DOHH2 (cell line): ENCODE measurements at regions not wholly inside any gene's neighbourhood (a gene's known extent, or its start where the extent isn't known, plus 50 kb on each side); places are given as distances from the start of the nearest gene placed in this dataset.

ENCODE experiments used
- H3F3A ChIP-seq: fragments of 200-600 bp; sonication (generic), shearing (Covaris generic); 2 replicates; pipeline ENCODE4 v1.6.0; 2016; ENCODE audit warnings: antibody characterized with exemption, mild to moderate bottlenecking; ENCODE audit not compliant: control insufficient read depth, insufficient read depth
- H3K27ac ChIP-seq: fragments of 200-600 bp; sonication (generic); 2 replicates; pipeline ENCODE4 v1.5.1; 2014; ENCODE audit warnings: low read depth, mild to moderate bottlenecking, low read length, moderate library complexity
- H3K27me3 ChIP-seq: fragments of 200-600 bp; sonication (generic); 2 replicates; pipeline ENCODE4 v1.6.1; 2014; ENCODE audit warnings: mild to moderate bottlenecking, low read length, mixed read lengths; ENCODE audit not compliant: control insufficient read depth
- H3K36me3 ChIP-seq: fragments of 200-600 bp; sonication (generic); 2 replicates; pipeline ENCODE4 v1.6.1; 2014; ENCODE audit warnings: mild to moderate bottlenecking, low read length, moderate library complexity, mixed read lengths; ENCODE audit not compliant: control insufficient read depth
- H3K4me1 ChIP-seq: fragments of 200-600 bp; sonication (generic); 2 replicates; pipeline ENCODE4 v1.6.1; 2014; ENCODE audit warnings: mild to moderate bottlenecking, low read length, mixed read lengths; ENCODE audit not compliant: control insufficient read depth
- H3K4me2 ChIP-seq: fragments of 200-600 bp; sonication (generic); 2 replicates; pipeline ENCODE4 v1.6.0; 2014; ENCODE audit warnings: mild to moderate bottlenecking, low read length, moderate library complexity
- H3K4me3 ChIP-seq: fragments of 200-600 bp; sonication (generic); 2 replicates; pipeline ENCODE4 v1.5.1; 2014; ENCODE audit warnings: mild to moderate bottlenecking, low read length, mixed read lengths
- H3K79me2 ChIP-seq: fragments of 200-600 bp; sonication (generic); 2 replicates; pipeline ENCODE4 v1.6.1; 2014; ENCODE audit warnings: mild to moderate bottlenecking, low read length, mixed read lengths; ENCODE audit not compliant: control insufficient read depth
- H3K9me2 ChIP-seq: fragments of 200-600 bp; sonication (generic); replicated peaks from 2 replicates; pipeline ENCODE4 v1.6.1; 2014; ENCODE audit warnings: mild to moderate bottlenecking, low read length, mixed read lengths; ENCODE audit not compliant: control insufficient read depth
- H3K9me3 ChIP-seq: fragments of 200-600 bp; sonication (generic); 2 replicates; pipeline ENCODE4 v1.6.1; 2014; ENCODE audit warnings: antibody characterized with exemption, low read length, mixed read lengths; ENCODE audit not compliant: control insufficient read depth, insufficient read depth
- H4K20me1 ChIP-seq: fragments of 200-600 bp; sonication (generic); 2 replicates; pipeline ENCODE4 v1.6.0; 2014; ENCODE audit warnings: low read depth, mild to moderate bottlenecking, antibody characterized with exemption, low read length, moderate library complexity; ENCODE audit not compliant: control insufficient read depth, insufficient read depth
- CTCF ChIP-seq: fragments of 200-600 bp; sonication (generic); IDR thresholded peaks from one replicate; pipeline ENCODE4 v1.5.1; 2014; ENCODE audit warnings: antibody characterized with exemption, mild to moderate bottlenecking, low read depth, low read length; ENCODE audit not compliant: poor library complexity, severe bottlenecking
- EZH2phosphoT487 ChIP-seq: fragments of 200-600 bp; sonication (generic); IDR thresholded peaks from 2 replicates; pipeline ENCODE4 v1.6.1; 2017; ENCODE audit warnings: borderline replicate concordance, mild to moderate bottlenecking, antibody characterized with exemption, low read length, moderate library complexity, mixed read lengths

GRCh38 chr5:126219616-126220015, 203.6 kb upstream of the GRAMD2B start:
- no peaks in the 10 kb centered on the region for H3K9me2 ChIP-seq
- no peaks in the 10 kb centered on the region for H3K27me3 ChIP-seq
- no peak overlapping the region for H3K27ac ChIP-seq
- no peak overlapping the region for H3K4me3 ChIP-seq
- no peak for TF ChIP-seq EZH2phosphoT487
- no peak for TF ChIP-seq CTCF
- H4K20me1 ChIP-seq = no peaks in the 10 kb centered on the region
- H3K79me2 ChIP-seq = no peaks in the 10 kb centered on the region
- no peaks in the 10 kb centered on the region for H3F3A ChIP-seq
- H3K9me3 ChIP-seq = 0 out of 2 replicates have a peak, but pooled peaks cover 3% of the 10 kb centered on the region
- H3K4me2 ChIP-seq = no peak overlapping the region
- no peaks in the 10 kb centered on the region for H3K36me3 ChIP-seq
- no peaks in the 10 kb centered on the region for H3K4me1 ChIP-seq

GRCh38 chr5:126220725-126221124, 202.5 kb upstream of the GRAMD2B start:
- Histone ChIP-seq H3K4me2 (no peak overlapping the region), H3F3A (no peaks in the 10 kb centered on the region), H4K20me1 (no peaks in the 10 kb centered on the region), H3K27me3 (no peaks in the 10 kb centered on the region), H3K36me3 (no peaks in the 10 kb centered on the region), H3K9me2 (no peaks in the 10 kb centered on the region), H3K4me1 (no peaks in the 10 kb centered on the region), H3K27ac (no peak overlapping the region), H3K9me3 (0 out of 2 replicates have a peak, but pooled peaks cover 3% of the 10 kb centered on the region), H3K79me2 (no peaks in the 10 kb centered on the region), H3K4me3 (no peak overlapping the region)
- TF ChIP-seq CTCF (no peak), EZH2phosphoT487 (no peak)

GRCh38 chr5:126228934-126229333, 194.3 kb upstream of the GRAMD2B start:
- H3K27ac ChIP-seq = no peak overlapping the region
- H3K79me2 ChIP-seq = no peaks in the 10 kb centered on the region
- H3K9me3 ChIP-seq = peaks cover 7% of the 10 kb centered on the region; the same call in 1 of the 2 replicates
- no peaks in the 10 kb centered on the region for H3K4me1 ChIP-seq
- no peaks in the 10 kb centered on the region for H3K9me2 ChIP-seq
- no peaks in the 10 kb centered on the region; the same call in 1 of the 2 replicates for H3K27me3 ChIP-seq
- TF ChIP-seq CTCF (no peak), EZH2phosphoT487 (no peak)
- H3F3A ChIP-seq = no peaks in the 10 kb centered on the region
- H3K4me3 ChIP-seq = no peak overlapping the region
- H4K20me1 ChIP-seq = no peaks in the 10 kb centered on the region
- H3K4me2 ChIP-seq = no peak overlapping the region
- no peaks in the 10 kb centered on the region for H3K36me3 ChIP-seq

GRCh38 chr5:126233256-126233655, 190.0 kb upstream of the GRAMD2B start:
- Histone ChIP-seq H3K27ac (no peak overlapping the region), H3K4me1 (no peaks in the 10 kb centered on the region), H3F3A (no peaks in the 10 kb centered on the region), H3K36me3 (no peaks in the 10 kb centered on the region), H3K9me3 (peaks cover 7% of the 10 kb centered on the region; the same call in 1 of the 2 replicates), H3K79me2 (no peaks in the 10 kb centered on the region), H3K4me3 (no peak overlapping the region), H3K27me3 (no peaks in the 10 kb centered on the region; the same call in 1 of the 2 replicates), H4K20me1 (no peaks in the 10 kb centered on the region), H3K4me2 (no peak overlapping the region), H3K9me2 (no peaks in the 10 kb centered on the region)
- TF ChIP-seq EZH2phosphoT487 (no peak), CTCF (no peak)
